ENCODE measurements at regions not wholly inside any gene's neighbourhood (a gene's known extent, or its start where the extent isn't known, plus 50 kb on each side); places are given as distances from the start of the nearest gene placed in this dataset.
"Not testable (repeated sequence)": the region's sequence is repeated elsewhere in the genome, so short reads cannot be mapped to it uniquely, and the experiment has no call there.

DNA sequence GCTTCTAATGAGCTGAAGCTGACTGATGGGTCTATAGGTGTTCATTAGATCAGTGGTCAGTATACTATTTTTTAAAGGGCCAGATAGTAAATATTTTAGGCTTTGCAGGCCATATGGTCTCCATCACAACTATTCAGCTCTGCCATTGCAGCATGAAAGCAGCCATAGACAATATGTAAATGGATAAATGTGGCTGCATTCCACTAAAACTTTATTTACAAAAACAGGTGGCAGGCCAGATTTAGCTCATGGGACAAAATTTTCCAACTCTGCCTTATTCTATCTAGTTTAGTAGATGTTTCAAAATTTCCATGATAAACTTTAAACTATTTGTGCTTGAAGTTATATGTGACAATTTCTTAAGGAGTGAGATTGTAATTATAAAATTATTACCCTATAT, 339.3 kb downstream of the ABCC12 start:
- Mint-ChIP-seq H3K27ac (no peak overlapping the region), H3K36me3 (peaks cover 12% of the 10 kb centered on the region), H3K9me3 (peaks cover 6% of the 10 kb centered on the region), H3K4me3 (no peak overlapping the region), H3K4me1 (ENCODE audit: low read depth in 2 of 2) (no peaks in the 10 kb centered on the region), H3K27me3 (no peaks in the 10 kb centered on the region)
- ATAC-seq, result no peak
- DNase-seq (ENCODE audit: low spot score), result no peak

DNA sequence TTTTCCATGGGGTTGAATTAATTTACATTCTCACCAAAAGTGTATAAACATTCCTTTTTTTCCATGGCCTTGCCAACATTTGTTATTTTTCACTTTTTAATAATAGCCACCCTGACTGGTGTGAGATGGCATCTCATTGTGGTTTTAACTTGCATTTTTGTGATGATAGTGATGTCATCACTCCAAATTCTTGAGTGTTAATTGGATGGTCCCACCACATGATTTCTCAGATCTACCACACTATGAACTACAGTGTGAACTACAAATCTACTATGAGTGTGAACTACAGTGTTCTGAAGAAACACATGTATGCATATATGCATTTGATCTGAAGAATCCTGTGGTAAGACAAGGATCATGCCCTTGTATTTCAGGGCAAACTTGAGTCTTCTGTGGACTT, 340.1 kb downstream of the ABCC12 start:
- DNase-seq (ENCODE audit: low spot score) (no peak), ATAC-seq (no peak)
- H3K4me3 Mint-ChIP-seq, result no peak overlapping the region
- H3K9me3 Mint-ChIP-seq, result peaks cover 6% of the 10 kb centered on the region
- no peaks in the 10 kb centered on the region for H3K4me1 Mint-ChIP-seq (ENCODE audit: low read depth in 2 of 2)
- H3K36me3 Mint-ChIP-seq, result peaks cover 12% of the 10 kb centered on the region
- H3K27ac Mint-ChIP-seq, result no peak overlapping the region
- H3K27me3 Mint-ChIP-seq, result no peaks in the 10 kb centered on the region

DNA sequence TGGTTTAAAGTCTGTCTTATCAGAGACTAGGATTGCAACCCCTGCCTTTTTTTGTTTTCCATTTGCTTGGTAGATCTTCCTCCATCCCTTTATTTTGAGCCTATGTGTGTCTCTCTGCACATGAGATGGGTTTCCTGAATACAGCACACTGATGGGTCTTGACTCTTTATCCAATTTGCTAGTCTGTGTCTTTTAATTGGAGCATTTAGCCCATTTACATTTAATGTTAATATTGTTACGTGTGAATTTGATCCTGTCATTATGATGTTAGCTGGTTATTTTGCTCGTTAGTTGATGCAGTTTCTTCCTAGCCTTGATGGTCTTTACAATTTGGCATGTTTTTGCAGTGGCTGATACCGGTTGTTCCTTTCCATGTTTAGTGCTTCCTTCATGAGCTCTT, 344.0 kb downstream of the ABCC12 start:
- ATAC-seq; H3K27me3 Mint-ChIP-seq; DNase-seq (ENCODE audit: low spot score); H3K4me1 Mint-ChIP-seq (ENCODE audit: low read depth in 2 of 2); H3K4me3 Mint-ChIP-seq; H3K9me3 Mint-ChIP-seq; H3K27ac Mint-ChIP-seq: not testable (repeated sequence)
- H3K36me3 Mint-ChIP-seq, result peaks cover 12% of the 10 kb centered on the region

DNA sequence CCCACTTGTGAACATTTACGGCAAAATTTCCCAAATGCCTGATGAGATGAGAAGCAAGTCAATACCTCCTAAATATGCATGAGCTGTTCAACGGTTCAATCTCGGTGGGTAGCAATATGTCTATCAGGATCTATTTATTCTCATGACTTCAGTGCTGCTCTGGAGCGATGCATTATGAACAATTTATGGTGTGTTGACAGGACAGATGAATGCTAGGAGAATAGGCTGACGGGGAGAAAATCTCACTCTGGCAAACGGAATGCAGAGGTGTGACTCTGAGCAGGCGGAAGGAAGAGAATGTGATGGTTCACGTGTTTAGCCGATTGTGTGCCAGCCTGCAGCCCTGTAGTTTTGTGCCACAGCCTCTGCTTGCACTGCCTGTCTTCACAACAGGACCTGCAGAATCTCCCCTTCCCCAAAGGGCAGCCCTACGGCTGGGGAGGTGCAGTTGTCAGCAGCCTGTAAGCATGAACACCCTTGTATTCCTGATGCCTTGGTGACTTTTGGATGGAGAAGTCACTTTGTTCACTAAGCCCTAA, 345.2 kb downstream of the PHKB start:
- H3K27ac Mint-ChIP-seq, result no peak overlapping the region
- peaks cover 3% of the 10 kb centered on the region for H3K9me3 Mint-ChIP-seq
- no peaks in the 10 kb centered on the region for H3K36me3 Mint-ChIP-seq
- ATAC-seq (no peak), DNase-seq (ENCODE audit: low spot score) (no peak)
- no peaks in the 10 kb centered on the region for H3K4me1 Mint-ChIP-seq (ENCODE audit: low read depth in 2 of 2)
- H3K27me3 Mint-ChIP-seq, result peaks cover 0 to under 1% of the 10 kb centered on the region in 2 donors
- H3K4me3 Mint-ChIP-seq, result no peak overlapping the region

DNA sequence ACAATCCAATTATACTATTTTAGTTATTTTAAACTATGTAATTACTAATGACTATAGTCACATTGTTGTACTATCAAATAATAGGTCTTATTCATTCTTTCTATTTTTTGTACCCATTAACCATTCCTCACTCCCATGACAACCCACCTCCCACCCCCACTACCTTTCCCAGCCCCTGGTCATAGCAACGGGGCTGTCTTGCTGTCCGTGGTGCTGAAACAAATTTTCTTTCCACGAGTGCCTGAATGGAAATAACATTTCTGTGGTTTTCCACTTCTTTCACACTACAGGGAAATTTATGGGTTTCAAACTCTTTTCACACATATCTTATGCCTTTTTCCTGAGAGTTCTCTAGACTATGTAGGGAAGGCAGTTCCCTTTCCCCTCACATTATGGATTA, 326.6 kb downstream of the PHKB start:
- H3K9me3 Mint-ChIP-seq, result peaks cover 9% of the 10 kb centered on the region

DNA sequence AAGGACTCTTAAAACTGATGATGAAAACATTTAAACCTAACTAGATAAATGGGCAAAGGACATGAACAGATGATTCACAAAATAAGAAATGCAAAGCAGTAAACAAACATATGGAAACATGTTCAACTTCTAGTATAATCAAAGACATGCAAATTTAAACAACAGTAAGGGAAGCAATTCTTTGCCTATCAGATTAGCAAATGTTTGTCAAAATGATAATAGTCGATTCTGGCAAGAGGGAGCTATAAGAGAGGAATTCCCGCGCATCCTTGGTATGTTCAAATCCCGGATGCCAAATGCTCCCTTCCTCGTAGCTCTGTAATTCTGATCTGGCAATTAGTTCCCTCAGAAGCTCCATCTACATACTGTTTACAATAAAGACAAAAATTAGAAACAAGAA, 320.5 kb downstream of the PHKB start:
- H3K36me3 Mint-ChIP-seq, result no peaks in the 10 kb centered on the region
- DNase-seq (ENCODE audit: low spot score) (no peak), ATAC-seq (no peak)
- H3K27ac Mint-ChIP-seq, result no peak overlapping the region
- H3K9me3 Mint-ChIP-seq, result peaks cover 3% of the 10 kb centered on the region
- peaks cover 11 to 16% of the 10 kb centered on the region in 2 donors for H3K4me1 Mint-ChIP-seq (ENCODE audit: low read depth in 2 of 2)
- peaks cover 0 to 4% of the 10 kb centered on the region in 2 donors for H3K27me3 Mint-ChIP-seq
- no peak overlapping the region for H3K4me3 Mint-ChIP-seq

More for the DNA sequence above, 326.6 kb downstream of the PHKB start:
- DNase-seq (ENCODE audit: low spot score) (no peak), ATAC-seq (no peak)
- Mint-ChIP-seq H3K4me3 (no peak overlapping the region), H3K27me3 (peaks cover 6 to 15% of the 10 kb centered on the region in 2 donors), H3K27ac (no peak overlapping the region), H3K4me1 (ENCODE audit: low read depth in 2 of 2) (no peaks in the 10 kb centered on the region), H3K36me3 (peaks cover 15% of the 10 kb centered on the region)

DNA sequence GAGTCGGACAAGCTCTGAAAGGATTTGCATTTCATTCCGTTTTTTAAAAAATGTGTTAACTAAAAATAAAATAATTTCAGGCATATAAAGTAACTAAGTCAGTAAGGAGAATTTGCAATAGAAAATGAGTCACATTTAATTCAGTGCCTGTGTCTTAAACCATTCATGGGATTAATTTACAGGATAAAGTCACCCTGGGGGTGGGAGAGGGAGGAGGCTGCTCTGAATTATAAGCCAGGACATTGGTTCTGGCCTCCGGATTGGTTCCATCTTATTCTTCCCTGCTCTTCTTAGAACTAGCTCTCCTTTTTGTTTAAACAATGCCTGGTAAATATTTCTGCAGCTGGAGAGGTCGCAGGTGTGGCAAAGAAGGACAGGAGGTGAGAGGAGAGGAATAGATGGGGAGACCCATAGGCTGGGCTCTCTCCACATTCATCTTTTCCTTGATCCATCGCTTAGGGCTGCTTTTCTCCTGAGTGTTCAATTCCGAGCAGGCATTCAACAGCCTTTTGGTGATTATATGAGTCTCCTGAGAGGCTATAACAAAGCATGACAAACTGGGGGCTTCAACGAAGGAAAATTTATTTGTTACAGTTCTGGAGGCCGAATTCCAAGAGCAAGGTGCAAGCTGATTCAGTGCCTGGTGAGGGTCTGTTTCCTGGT, 319.2 kb downstream of the PHKB start:
- H3K9me3 Mint-ChIP-seq, result peaks cover 5% of the 10 kb centered on the region
- no peaks in the 10 kb centered on the region for H3K36me3 Mint-ChIP-seq
- peak overlapping the region; percentile 77 to 90 for H3K27ac Mint-ChIP-seq
- H3K4me1 Mint-ChIP-seq (ENCODE audit: low read depth in 2 of 2), result peaks cover 11 to 16% of the 10 kb centered on the region in 2 donors
- ATAC-seq (no peak), DNase-seq (ENCODE audit: low spot score) (no peak)
- H3K27me3 Mint-ChIP-seq, result peaks cover 0 to 8% of the 10 kb centered on the region in 2 donors
- peak overlapping the region; percentile 80 for H3K4me3 Mint-ChIP-seq

DNA sequence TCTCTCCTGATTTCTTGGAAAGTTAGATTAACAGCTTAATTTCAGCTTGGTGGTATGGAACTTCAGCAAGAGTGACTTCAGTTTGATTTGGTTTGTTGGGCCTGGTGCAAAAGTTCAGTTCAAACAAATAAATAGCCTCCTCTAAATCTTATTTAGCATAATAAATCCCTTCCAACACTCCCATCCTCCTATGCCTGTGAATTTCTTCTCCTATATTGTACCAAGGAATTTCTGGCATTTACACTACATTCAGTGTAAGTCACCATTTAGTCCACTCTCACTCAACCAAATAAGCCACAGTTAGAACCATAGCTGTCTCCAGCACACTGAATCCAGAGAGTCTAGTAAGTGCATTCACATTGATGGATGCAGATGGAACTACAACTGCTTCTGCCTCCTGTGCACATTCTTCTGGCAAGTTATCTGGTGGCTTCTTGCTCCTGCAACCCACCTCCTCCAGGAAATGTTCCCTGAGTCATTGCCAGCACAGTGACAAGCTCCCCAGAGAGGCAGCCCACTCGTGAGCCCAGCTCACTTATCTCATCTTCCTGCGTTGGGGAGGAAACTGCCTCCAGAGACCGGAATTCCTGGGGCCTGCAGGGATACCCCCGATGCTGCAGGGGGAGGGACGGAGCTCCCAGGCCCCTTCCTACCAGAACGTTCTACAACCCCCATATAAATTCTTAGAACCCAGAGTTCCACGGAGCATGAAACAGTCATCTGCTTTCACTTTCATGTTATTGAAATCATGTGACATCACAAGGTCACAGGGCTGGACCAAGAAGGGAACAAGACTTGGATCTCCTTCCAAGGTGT, 318.3 kb downstream of the PHKB start:
- peak overlapping the region; percentile 80 for H3K4me3 Mint-ChIP-seq
- H3K36me3 Mint-ChIP-seq, result no peaks in the 10 kb centered on the region
- DNase-seq (ENCODE audit: low spot score), result no peak
- H3K9me3 Mint-ChIP-seq, result peaks cover 6% of the 10 kb centered on the region
- ATAC-seq, result peak; percentile 61 to 72
- H3K27ac Mint-ChIP-seq, result peak overlapping the region; percentile 77 to 90
- H3K27me3 Mint-ChIP-seq, result peaks cover 0 to 9% of the 10 kb centered on the region in 2 donors
- peaks cover 11 to 16% of the 10 kb centered on the region in 2 donors for H3K4me1 Mint-ChIP-seq (ENCODE audit: low read depth in 2 of 2)

DNA sequence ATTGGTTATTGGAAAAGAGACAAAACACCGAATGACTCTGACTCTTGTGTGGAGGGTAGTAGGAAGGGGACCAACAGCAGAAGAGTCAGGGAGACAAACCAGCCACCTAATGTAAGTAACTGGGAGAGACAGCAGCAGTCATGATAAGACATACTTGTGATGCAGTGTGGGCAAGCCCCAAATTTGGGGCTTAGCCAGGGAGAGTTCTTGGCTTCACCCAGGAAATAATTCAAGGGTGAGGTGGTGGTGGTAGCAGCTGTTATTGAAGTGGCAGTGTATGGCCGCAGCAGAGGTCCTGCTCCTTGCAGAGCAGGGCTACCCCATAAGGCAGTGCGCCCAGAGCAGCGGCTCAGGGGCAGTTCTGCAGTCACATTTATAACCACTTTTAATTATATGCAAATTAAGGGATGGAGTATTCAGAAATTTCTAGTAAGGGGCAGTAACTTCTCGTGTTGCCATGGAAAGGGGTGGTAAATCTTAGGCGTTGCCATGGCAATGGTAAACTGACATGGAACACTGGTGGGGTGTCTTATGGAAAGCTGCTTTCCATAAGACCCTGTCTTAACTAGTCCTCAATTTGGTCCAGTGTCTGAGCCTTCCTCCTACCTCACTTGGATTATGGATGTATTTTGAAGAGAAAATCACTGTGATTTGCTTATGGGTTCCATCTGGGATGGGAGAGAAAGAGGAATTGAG, 317.1 kb downstream of the PHKB start:
- ATAC-seq, result no peak
- Mint-ChIP-seq H3K27me3 (peaks cover 8 to 17% of the 10 kb centered on the region in 2 donors), H3K4me1 (ENCODE audit: low read depth in 2 of 2) (peaks cover 11 to 16% of the 10 kb centered on the region in 2 donors), H3K4me3 (no peak overlapping the region), H3K27ac (peak overlapping the region in 1 of 2 donors; percentile 11), H3K36me3 (no peaks in the 10 kb centered on the region), H3K9me3 (peaks cover 14% of the 10 kb centered on the region)
- no peak for DNase-seq (ENCODE audit: low spot score)

DNA sequence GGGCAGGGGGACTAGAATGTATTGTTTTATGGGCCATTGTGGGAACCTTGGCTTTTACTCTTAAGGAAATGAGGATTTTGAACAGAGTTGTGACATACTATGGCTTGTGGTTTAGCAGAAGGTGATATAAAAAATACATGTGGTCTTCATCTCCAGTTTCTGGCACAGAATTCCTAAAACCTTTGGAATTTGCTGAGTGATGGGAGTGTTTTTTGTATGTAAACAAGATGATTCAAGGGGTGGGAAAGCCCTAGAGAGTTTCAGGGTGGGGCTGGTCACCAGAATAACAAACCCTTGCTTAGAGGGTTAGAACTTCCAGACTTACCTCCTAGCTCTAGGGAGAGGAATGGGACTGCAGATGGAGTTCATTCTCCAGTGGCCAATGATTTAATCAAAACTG, 316.1 kb downstream of the PHKB start:
- ATAC-seq (no peak), DNase-seq (ENCODE audit: low spot score) (no peak)
- Mint-ChIP-seq H3K36me3 (no peaks in the 10 kb centered on the region), H3K27me3 (peaks cover 15 to 19% of the 10 kb centered on the region in 2 donors), H3K4me1 (ENCODE audit: low read depth in 2 of 2) (peaks cover 11 to 16% of the 10 kb centered on the region in 2 donors), H3K27ac (peak overlapping the region in 1 of 2 donors; percentile 11), H3K9me3 (peaks cover 21% of the 10 kb centered on the region), H3K4me3 (no peak overlapping the region)

DNA sequence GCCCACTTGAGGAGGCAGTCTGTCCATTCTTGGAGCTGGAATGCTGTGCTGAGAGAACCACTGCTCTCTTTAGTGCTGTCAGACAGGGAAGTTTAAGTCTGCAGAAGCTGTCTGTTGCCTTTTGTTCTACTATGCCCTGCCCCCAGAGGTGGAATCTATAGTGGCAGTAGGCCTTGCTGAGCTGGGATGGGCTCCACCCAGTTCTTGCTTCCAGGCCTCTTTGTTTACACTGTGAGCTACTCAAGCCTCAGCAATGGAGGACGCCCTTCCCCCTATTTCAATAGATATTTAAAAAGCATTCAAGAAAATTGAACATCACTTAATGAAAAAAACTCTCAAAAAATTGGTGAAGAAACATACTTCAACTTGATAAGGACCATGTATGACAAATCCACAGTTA, 313.5 kb downstream of the PHKB start:
- H3K9me3 Mint-ChIP-seq, result peaks cover 21% of the 10 kb centered on the region
- H3K27ac Mint-ChIP-seq, result no peak overlapping the region
- peaks cover 18 to 26% of the 10 kb centered on the region in 2 donors for H3K27me3 Mint-ChIP-seq
- H3K4me3 Mint-ChIP-seq, result no peak overlapping the region
- no peak for DNase-seq (ENCODE audit: low spot score)
- H3K36me3 Mint-ChIP-seq, result no peaks in the 10 kb centered on the region
- peaks cover 7 to 13% of the 10 kb centered on the region in 2 donors for H3K4me1 Mint-ChIP-seq (ENCODE audit: low read depth in 2 of 2)
- ATAC-seq, result no peak

DNA sequence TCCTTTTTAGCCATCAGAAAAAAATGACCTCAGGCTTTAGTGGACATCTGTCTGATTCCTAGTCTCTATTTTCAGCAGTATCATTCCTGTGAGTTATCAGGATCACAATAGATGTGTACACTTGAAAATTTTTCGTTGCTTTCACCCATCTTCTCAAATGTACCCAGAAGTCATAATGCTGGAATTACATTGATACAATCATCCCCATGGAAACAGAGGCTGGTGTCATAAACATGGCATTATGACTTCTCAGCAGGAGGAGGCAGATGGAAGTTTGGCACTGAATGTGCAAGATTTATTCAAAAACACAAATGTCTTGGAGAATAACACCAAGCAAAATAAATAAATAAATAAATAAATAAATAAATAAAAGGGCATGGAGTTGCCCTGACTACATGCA, 292.5 kb downstream of the PHKB start:
- Mint-ChIP-seq H3K9me3 (no peaks in the 10 kb centered on the region), H3K36me3 (no peaks in the 10 kb centered on the region), H3K4me1 (ENCODE audit: low read depth in 2 of 2) (no peaks in the 10 kb centered on the region), H3K27ac (no peak overlapping the region), H3K4me3 (no peak overlapping the region), H3K27me3 (peaks cover 5 to 26% of the 10 kb centered on the region in 2 donors)
- DNase-seq (ENCODE audit: low spot score) (no peak), ATAC-seq (no peak)
